GM12801 (cell line): ENCODE measurements at regions not wholly inside any gene's neighbourhood (a gene's known extent, or its start where the extent isn't known, plus 50 kb on each side); places are given as distances from the start of the nearest gene placed in this dataset.

Experiments
- CTCF ChIP-seq: IDR thresholded peaks from one replicate; pipeline ENCODE4 v1.5.1; 2011; ENCODE audit warnings: control low read depth; ENCODE audit not compliant: insufficient read length; ENCODE audit errors: extremely low read depth

- no peak for TF ChIP-seq CTCF
These were observed 1194.6 kb upstream of the WWC1 start for GRCh38 chr5:167096816-167097215.

- TF ChIP-seq CTCF = no peak
These were observed 1187.1 kb upstream of the WWC1 start for GRCh38 chr5:167104351-167104750.

DNA sequence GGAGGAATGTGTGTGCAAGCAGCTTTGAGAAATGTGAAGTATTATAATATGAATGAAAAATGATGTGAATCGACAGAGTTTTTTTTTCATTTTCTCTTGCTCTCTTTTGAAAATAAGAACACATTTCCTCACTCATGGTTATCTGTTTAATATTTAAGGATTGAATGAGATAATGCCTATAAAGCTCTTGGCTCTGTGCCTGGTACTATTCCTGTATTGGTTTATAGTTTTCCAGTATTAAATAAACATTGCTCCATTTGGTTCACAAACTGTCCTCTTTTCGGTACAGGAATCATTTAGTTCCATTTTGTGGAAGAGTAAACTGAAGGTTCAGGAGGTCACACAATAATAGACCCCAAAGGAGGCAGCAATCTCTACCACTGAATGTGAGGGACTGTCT lies 1185.5 kb upstream of the WWC1 start:
- no peak for TF ChIP-seq CTCF

DNA sequence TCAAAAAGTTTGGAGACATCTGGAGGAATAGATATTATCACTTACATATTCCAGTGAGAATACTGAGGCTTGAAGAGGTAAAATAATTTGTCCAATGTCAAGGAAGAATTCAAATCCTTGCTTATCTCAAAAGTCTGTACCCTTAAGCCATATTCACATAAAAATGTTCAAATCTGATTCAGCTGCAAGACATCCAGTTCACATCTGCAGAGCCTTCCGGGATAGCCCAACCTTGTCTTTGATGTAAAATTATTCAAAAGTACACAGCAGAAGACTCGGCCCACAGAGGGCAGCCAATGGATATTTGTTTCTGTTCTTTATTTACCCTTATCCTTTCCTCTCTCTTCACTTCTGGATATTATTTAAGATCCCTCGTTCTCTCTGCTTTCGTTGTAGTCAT lies 1183.8 kb upstream of the WWC1 start:
- no peak for TF ChIP-seq CTCF

DNA sequence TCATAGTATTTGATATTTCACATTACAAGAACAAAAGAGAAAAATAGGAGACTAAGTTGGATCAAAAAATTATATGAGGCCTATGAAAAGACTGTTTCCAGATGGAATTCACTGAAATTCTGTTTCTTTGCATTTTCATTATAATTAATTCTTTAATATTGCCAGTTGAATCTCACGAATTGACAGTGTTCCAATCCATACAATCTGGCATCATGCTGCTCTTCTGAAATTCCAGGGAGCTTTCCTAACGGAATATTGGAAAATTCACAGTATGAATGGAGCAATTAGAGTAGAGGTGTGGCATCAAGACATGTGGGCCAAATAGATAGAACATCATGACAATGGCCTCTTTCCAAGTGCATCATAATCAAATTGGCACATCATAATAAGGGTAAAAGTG lies 1178.9 kb upstream of the WWC1 start:
- TF ChIP-seq CTCF = no peak

DNA sequence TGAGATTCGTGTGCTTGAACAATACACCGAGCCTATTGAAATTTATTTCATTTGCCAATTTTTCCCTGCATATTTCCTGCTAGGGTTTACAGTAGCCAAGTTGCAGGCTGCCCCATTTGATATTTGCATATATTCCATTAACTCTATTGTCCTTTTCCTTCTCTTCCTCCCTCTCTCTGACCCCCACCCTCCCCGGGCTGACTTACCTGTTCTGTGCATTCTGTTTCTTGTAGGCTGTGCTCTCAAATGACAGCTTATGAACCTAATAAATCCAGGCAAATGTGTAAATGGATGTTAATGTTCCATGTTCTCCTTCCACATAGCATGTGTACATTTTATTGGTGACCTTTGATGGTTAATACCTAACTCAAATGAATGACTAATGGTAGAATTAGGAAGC lies 1169.2 kb upstream of the WWC1 start:
- TF ChIP-seq CTCF = no peak

- no peak for TF ChIP-seq CTCF
These were observed 1168.3 kb upstream of the WWC1 start for GRCh38 chr5:167123126-167123525.

DNA sequence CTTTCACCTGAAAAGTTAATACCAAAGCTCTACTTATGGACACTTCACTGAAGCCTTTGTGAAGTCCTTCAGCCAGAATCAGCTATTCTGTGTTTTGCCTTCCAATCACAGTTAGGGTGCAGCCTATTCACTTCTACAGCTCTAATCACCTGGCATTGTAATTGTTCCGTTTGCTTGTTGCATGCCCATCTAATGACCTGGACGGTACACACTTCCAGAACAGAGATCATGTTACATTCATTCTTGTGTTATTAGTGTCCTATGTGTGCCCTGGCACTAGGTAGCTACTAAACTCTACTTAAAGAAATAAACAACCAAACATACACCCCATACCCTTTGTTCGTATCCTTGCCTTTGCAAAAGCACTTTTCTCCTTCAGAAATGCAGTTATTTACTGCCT lies 1162.9 kb upstream of the WWC1 start:
- no peak for TF ChIP-seq CTCF
